HG03378 (cell line): ENCODE measurements at regions not wholly inside any gene's neighbourhood (a gene's known extent, or its start where the extent isn't known, plus 50 kb on each side); places are given as distances from the start of the nearest gene placed in this dataset.
"Not testable (repeated sequence)": the region's sequence is repeated elsewhere in the genome, so short reads cannot be mapped to it uniquely, and the experiment has no call there.

Experiments
- ATAC-seq: cut with Tn5 transposase; IDR thresholded peaks from one replicate; pipeline ENCODE4 v1.9.1; 2021; ENCODE audit warnings: mild to moderate bottlenecking, moderate library complexity; ENCODE audit not compliant: unreplicated experiment

GRCh38 chr2:187003038-187003554 lies 154.1 kb upstream of the ZSWIM2 start:
- no peak for ATAC-seq

DNA sequence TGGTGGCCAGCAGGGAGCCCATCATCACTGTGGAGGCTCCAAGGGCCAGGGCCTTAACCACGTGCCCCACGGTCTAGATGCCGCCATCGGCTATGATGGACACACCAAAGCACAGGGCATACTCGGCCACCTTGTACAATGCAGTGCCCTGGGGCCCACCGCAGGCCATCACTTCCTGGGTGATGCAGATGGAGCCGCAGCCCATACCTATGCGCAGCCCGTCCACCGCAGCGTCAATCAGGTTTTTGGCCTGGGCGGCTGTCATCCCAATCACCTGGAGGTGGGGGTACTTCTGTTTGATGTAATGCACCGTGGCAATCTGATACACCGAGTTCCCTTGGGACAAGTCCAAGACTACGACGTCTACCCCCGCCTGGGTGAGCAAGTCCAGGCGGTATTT lies 153.3 kb upstream of the ZSWIM2 start:
- ATAC-seq, result no peak

GRCh38 chr2:187001248-187001647 lies 152.3 kb upstream of the ZSWIM2 start:
- ATAC-seq, result no peak

DNA sequence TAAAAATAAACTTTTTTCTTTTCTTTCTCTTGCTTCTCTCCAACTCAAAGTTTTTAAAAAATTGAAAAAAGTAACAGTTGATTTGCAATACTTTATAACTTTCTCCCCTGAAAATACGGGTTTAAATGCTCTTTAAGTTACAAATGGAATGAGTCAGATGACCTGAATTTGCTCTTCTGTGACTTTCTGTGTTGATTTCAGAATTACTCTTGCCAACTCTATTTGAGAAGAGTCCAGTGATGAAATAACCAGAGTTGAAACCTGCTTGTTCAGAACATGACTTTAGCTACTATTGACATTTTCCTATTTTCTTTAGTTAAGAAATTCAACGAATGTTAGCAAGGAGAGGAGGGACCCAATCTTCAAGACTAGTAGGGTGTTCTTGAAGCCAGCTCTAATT lies 146.1 kb upstream of the ZSWIM2 start:
- ATAC-seq, result no peak

DNA sequence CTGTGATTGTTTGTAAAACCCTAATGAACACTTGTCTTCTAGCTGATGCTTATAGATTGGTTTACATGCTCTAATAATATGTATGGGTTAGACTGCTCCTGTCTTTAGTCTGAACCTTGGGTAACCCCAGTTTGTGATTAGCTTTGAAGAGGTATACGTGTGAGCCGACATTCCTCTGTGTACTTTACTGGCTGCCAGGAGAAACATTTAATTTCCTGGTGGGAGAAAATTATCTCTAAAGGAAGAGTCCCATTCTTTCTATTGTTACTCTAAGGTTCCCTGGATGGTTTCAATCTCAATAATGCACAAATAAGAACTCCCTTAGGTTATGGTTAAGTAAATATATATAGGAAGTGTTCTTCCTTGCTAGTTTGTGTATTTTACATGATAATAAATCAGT lies 143.6 kb upstream of the ZSWIM2 start:
- ATAC-seq, result no peak

- ATAC-seq, result no peak
Measured at GRCh38 chr2:186991766-186992417, 142.9 kb upstream of the ZSWIM2 start.

DNA sequence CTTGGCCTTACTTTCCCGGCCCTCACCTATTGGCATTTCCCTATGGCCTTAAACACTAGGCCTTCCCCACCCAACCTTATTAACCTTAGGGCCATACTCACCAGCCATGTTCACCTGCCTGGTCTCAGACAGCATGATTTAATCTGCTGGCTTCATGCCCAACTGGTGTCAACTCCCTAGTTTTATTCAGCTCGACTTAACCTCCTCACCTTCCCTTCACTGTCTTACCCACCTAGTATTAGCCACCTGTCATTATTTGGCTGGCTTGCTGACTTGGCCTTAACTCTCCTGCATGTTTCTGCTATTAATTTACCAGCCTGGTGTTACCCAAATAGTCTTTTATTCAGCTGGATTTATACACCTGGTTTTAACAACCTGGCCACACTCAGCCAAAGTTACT lies 136.0 kb upstream of the ZSWIM2 start:
- no peak for ATAC-seq

- no peak for ATAC-seq
Measured at GRCh38 chr2:186984481-186984880, 135.5 kb upstream of the ZSWIM2 start.

DNA sequence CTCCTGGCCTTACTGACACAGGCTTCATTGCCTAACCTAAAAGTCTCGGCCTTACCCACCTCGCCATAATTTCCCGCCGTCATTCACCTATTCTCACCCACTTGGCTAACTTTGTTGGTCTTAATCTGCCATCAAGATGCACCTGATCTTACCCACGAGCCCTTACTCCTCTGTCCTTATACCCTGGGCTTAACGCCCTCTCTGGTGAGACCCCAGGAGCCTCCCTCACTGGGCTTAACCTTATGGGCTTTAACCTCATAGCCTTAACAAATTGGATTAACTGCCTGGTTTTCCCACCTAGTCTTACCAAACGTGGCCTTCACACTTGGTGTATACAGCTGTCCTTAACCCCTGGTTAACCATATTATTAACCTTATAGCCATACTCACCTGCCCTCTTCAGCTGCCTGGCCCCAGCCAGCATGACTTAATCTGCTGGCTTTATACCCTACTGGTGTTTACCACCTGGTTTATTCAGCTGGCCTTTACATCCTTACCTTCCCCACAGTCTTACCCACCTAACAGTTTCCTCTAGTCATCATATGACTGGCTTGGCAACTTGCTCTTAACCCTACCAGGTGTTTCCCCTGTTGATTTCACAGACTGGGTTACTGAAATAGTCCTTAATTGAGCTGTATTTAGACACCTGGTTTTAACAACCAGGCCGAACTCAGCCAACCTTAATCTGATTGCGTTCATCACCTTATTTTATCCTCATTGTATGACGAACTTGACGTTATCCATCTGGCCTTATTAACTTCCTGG lies 132.0 kb upstream of the ZSWIM2 start:
- ATAC-seq, result no peak

- ATAC-seq, result no peak
Measured at GRCh38 chr2:186980117-186980442, 131.1 kb upstream of the ZSWIM2 start.

DNA sequence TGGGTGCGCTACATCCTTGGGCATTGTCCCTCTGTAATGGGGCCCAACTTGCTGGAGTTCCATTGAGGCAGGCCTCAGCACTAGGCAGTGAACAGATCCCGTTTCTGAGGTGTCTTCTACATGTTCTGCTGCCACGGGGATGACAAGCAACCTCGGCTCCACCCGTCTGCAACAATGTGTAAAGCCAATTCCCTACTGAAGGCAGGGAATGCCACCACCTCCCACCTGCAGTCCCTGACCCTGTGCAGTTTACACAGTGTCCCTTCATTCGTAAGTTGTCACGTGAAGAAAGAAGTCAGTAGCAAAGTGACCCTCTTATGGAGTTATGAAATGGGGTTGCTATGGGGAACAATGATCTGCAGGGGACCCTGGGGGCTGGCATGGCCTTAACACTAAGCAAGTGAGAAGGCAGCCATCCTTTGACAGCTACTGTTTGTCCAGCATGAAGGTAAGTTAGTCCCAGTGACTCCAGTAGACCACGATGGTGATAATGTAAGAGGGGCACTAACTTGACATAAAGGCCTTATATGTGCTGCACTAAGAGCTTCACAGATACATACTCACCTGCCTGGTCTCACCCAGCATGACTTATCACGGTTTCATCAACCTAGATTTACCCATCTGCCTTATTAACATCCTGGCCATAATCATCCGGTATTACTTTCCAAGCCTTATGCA lies 130.6 kb upstream of the ZSWIM2 start:
- no peak for ATAC-seq

- ATAC-seq, result no peak
Measured at GRCh38 chr2:186977433-186978045, 128.6 kb upstream of the ZSWIM2 start.

GRCh38 chr2:186976329-186976728 lies 127.4 kb upstream of the ZSWIM2 start:
- ATAC-seq, result no peak

GRCh38 chr2:186972281-186972970 lies 123.5 kb upstream of the ZSWIM2 start:
- ATAC-seq, result no peak

- peak; percentile 82 for ATAC-seq
Measured at GRCh38 chr2:186968277-186968676, 119.3 kb upstream of the ZSWIM2 start.

DNA sequence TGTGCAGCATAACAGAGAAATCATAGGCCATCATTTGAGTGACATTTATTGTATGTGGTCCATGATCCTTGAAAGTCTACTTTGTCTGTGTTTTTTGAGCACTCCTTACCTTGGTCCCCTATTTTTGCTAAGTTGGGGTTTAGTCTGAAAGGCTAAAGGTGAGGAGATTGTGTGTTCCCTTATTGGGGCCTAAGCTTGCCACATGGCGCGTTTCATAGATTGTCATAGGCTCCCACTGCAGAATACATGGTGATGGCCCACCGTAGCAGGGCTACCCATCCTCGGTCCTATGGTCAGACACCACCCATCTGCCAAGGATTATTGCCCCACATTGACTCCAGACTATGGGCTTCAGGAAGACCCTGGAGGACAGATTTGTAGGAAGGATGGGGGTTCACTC lies 117.0 kb upstream of the ZSWIM2 start:
- no peak for ATAC-seq

DNA sequence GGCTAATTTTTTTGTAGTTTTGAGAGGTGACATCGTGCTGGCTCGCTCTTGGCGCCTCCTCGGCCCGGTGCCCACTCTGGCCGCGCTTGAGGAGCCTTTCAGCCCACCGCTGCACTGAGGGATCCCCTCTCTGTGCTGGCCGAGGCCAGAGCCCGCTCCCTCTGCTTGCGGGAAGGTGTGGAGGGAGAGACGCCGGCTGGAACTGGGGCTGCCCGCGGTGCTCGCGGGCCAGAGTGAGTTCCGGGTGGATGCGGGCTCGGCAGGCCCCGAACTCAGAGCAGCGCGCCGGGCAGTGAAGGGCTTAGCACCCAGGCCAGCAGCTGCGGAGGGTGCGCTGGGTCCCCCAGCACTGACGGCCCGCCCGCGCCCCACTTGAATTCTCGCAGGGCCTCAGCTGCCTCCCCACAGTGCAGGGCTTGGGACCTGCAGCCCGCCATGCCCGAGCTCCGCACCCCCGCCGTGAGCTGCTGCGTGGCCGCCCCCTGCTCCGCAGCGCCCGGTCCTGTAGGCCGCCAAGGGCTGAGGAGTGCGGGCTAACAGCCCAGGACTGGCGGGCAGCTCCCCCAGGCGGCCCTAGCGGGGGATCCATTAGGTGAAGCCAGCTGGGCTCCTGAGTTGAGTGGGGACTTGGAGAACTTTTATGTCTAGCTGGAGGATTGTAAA lies 113.2 kb upstream of the ZSWIM2 start:
- no peak for ATAC-seq

GRCh38 chr2:186960241-186960640 lies 111.3 kb upstream of the ZSWIM2 start:
- not testable (repeated sequence) for ATAC-seq

- ATAC-seq, result no peak
Measured at GRCh38 chr2:186959486-186959885, 110.5 kb upstream of the ZSWIM2 start.

- no peak for ATAC-seq
Measured at GRCh38 chr2:186950694-186951093, 101.7 kb upstream of the ZSWIM2 start.
